DMS153 treated with DMSO at 0.1 percent for 48 hours (cell line): ENCODE measurements at regions not wholly inside any gene's neighbourhood (a gene's known extent, or its start where the extent isn't known, plus 50 kb on each side); places are given as distances from the start of the nearest gene placed in this dataset.
"Not testable (repeated sequence)": the region's sequence is repeated elsewhere in the genome, so short reads cannot be mapped to it uniquely, and the experiment has no call there.

ENCODE experiments used
- DNase-seq: peaks from one replicate; lab custom pipeline; 2025; ENCODE audit not compliant: unreplicated experiment; lab: John Stamatoyannopoulos, UW

DNA sequence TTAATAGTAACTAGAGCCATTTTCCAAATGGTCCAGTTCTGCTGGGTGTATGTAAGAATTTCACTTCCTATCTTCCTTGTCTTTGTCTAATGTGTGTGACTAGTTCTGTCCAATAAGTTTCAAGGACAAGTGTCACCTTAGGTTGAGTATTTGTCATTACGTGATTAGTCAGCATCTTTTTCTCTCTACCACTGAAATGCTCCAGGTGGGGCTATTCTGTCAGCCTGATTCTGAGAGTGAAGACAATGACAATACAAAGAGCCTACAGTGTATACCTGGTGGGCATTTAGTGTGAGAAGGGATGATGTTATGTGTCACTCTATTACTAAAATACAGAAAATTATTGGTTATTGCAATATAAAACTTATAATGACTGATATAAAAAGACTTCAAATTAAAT lies 876.3 kb downstream of the C4orf33 start:
- no peak for DNase-seq

DNA sequence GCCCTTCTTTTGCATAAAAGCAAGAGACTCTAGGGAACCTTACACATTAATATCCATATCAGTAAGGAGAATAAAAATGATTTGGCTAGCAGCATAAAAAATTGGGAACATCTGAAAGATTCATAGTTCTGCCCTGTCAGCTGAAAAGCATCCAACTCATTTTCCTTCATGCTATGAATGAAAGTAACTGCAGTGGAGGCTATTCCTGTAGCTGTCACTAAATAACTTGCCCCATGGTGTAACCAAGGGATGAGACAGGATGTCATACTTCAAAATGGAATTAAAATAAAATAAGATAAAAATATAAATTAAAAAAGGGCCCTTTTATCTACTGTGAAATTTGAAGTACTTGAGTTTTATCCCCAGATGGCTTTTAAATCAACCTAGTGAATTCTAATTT lies 878.8 kb downstream of the C4orf33 start:
- DNase-seq = no peak

DNA sequence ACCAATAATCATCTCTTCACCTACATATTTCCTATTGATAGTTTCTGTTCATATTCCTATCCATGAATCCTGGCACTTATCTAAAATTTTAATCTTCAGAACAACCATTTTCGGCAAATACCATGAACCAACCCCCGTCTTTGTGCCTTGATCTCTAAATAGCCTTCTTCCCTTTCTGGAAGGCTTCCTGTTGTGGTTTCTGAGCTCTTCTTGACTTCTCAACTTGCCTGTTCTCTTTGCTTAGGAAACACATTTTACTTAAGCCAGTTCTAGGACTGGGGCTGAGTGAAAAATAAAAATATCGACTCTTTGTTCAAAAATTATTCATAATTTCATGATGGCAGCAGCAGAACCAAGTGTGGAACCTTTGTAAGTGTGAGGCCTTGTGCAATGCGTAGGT lies 882.4 kb downstream of the C4orf33 start:
- no peak for DNase-seq

DNA sequence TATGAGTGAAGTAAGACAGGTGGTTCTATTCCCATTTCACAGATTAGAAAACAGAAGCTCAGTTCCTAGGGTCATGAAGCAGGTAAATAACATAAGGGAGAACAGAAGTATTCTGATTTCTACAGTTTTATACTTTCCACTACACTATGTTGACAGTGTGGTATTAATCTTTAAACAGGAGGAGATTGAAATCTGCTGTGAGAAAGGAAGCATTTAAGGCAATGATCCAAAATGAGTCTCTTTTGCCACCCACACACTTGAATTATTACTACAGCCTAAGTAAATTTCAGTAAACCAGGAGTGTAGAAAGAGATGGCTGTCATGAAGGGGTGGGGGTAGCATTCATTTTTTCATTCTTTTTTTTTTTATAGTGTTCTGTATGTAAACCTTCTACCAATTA lies 893.0 kb downstream of the C4orf33 start:
- DNase-seq = no peak

DNA sequence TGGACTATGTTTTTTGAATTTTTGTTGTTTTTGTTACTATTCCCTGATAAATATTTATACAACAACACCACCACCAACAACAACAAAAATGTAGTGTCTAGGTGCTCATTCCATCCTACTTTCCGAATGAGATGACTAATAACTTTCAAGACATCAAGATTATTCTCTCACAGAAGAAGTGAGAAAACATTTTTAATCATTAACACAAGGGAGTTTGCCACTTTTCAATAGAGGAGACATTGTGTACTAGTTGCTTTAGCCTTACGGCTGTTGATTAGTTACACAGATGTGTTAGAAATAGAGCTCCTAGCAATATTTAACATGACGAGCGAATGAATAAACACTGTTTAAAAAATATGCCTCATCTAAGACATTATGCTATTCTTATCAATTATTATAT lies 898.8 kb downstream of the C4orf33 start:
- DNase-seq = no peak

DNA sequence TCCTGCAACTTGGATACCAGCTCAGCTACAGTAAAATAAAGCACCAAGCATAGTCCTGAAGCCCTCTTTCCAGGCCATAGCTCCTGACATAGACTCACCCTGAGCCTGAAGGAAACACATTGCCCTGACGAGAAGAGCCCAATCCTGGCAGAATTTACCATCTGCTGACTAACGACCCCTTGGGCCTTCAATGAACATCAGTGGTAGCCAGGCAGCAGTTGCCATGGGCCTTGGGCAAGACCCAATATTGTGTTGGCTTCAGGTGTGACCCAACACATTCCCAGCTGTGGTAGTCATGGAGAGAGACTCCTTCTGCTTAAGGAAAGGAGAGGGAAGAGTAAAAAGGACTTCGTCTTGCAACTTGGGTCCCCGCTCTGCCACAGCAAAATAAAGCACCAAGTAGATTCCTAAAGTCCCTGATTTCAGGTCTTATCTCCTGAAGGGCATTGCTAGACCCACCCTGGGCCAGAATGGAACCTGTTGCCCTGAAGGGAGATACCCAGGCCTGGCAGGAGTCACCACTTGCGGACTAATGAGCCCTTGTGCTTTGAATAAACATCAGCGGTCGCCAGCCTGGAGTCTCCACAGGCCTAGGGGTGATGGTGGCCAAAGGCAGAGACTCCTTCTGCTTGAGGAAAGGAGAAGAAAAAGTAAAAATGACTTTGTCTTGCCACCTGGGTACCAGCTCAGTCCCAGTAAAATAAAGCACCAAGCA lies 902.6 kb downstream of the C4orf33 start:
- no peak for DNase-seq

DNA sequence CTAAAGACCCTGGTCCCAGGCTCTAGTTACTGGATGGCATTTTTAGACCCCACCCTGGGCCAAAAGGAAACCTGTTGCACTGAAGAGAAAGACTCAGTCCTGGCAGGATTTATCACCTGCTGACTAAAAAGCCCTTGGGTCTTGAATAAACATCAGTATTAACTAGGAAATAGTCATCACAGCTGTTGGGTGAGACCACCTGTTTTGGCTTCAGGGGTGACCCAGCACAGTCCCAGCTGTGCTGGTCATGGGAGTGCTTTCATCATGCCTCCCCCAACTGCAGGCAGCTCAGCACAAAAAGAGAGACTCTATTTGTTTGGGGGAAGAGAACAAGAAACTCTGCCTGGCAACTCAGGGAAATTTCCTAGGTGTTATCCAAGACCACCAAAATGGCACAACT lies 903.2 kb downstream of the C4orf33 start:
- no peak for DNase-seq

DNA sequence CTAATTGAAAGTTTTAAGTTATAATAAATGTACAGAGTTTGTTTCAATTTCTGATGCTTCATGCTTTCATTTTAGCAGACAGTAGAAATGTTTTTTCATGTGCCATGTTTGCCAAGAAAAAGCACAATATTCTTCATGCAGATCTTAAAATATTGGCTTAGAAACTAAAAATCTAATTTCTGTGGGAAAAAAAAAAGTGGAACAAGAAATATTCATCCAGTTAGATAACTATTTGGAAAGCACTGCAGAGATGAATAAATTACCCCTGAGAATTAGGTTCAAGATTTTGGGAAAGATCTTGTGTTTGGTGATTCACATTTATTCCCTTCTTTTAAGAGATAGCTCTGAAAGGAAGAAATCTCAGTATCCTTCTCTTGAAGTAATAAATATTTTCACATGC lies 912.5 kb downstream of the C4orf33 start:
- no peak for DNase-seq

DNA sequence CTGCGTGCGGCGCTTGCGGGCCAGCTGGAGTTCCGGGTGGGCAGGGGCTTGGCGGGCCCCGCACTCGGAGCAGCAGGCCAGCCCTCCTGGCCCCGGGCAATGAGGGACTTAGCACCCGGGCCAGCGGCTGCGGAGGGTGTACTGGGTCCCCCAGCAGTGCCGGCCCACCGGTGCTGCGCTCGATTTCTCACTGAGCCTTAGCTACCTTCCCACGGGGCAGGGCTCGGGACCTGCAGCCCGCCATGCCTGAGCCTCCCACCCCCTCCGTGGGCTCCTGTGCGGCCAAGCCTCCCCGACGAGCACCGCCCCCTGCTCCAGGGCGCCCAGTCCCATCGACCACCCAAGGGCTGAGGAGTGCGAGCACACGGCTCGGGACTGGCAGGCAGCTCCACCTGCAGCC lies 916.9 kb downstream of the C4orf33 start:
- DNase-seq = not testable (repeated sequence)

DNA sequence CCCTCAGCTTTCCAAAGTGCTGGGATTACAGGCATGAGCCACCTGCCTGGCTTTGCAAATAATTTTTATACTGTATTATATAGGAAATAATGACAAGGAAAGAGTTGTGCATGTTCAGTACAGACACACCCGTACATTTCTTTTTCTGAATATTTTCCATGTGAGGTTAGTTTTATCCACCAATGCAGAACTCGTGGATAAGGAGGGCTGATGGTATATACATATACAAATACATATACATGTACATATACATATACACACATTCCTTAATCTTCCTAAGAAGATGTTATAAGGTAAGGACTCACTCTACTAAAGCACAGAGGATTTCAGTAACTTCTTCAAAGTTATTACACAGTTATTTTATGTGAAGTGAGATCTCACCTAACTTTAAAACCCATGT lies 925.8 kb downstream of the C4orf33 start:
- DNase-seq = no peak

DNA sequence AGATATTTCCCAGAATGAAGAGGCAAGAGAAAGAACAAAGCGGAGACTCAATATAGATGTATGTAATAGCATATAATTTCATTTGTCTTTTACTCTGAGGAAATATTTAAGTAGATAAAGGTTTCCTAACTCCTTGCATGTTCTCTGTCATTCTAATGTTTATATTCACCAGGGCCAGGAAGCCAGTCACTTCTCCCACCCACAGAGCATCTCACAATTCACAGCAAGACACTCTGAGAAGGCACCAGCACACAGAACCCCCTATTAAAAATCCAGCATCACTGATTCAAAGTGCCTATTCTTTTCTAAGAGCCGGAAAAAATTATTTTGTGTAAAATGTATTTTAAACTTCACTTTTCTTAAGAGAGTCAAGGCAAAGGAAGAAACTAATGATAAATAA lies 927.1 kb downstream of the C4orf33 start:
- no peak for DNase-seq

DNA sequence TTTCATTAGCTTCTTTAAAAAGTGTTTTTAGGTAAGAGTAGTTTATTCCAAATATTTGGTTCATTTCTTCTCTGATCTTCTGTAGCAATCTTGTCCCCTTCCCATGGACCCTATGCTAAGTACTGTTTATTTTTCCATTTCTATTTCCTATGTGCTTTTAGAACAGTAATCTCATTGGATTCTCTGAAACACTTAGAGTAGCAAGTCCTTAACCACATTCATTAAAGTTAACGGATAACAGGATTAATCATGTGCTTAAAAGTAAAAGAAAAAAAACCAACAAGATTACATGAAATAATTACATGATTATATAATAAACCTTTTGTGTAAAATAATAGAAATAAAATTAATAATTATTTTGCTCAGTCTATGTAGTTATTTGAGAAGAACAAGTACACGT lies 929.7 kb downstream of the C4orf33 start:
- DNase-seq = no peak

DNA sequence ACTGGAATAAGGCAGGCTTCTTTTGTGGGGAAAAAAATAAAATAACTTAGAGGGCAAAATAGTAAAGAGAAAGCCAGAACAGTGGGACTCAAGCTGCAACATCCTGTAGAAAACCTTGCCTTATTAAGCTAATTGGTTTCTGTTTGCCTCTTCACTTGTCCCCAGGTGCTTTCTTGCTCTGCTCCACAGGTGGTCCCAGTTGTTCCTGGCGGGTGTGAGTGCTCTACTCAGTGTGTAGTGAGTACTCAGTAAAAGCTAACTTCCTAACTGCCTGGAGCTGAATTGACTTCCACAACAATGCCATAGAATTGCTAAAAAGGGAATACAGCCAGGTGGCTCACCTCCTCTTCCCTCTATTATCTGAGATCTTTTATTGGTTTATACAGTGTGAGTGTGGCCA lies 930.2 kb downstream of the C4orf33 start:
- peak; percentile 97 for DNase-seq

DNA sequence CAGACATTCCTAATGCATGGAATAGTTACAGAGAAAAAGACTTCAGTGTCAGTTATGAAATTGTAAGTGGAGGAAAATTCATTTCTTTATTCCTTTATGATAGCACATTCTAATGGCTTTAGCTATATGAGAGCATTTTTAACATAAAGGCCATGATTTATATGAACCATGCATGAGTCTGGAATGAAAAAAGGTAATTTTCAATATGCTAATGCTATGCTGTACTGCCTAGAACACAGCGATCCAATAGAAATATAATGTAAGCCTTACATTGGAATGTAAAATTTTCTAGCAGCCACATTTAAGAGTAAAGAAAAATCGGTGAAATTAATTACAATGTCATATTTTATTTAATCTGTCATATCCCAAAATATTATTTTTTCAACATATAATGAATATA lies 932.0 kb downstream of the C4orf33 start:
- DNase-seq = no peak

DNA sequence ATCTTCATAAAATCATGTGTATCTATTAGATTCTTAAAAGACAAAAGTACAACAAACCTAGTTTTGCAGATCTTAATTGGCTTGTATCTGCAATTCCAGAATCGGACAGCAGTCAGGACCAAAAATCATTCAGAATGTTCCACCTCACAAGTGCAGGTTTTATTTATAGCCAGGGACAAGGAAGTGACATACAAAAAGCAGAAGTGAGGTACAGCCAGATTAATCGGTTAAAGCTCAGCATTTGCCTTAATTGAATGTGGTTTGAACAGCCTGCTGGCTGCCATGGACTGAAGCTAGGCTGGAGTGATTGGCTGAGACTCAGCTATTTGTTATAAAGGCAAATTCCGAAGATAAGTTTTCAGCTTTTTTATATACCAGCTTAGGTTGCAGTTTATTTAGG lies 932.6 kb downstream of the C4orf33 start:
- peak; percentile 38 for DNase-seq

DNA sequence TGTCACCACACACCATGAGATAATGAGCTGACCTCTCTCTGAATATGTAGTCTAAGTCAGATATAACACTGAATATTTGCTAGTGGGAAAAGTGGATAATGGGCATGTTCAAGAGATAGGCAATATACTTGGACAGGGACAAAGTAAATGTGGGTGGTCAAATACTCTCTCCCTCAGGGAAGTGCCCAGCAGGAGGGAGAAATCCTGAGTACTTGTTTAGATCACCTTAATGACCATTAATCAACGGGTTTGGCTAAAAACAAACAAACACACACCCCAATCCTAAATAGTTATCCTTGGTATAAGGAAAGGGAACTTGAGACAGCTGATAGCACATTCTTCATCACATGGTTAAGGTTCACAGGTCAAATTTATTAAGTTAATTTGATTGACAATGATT lies 933.5 kb downstream of the C4orf33 start:
- DNase-seq = no peak

DNA sequence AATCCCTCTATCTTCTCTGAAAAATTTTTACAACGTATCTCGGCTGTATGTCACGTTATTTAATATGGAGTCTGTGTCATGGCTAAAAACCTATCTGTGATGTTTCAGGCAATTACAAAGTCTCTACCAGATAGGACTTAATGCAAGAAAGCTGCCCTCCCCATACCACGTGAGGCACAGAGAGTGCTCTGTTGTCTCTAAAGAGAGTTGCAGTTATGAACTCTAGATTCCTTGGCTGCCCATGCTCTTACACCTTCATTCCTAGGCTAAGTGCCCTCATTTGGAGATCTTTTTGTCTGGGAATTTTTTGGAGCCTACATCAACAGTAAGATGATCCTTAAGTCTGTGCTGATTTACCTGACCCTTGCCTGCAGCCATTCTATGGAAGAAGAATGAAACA lies 935.9 kb downstream of the C4orf33 start:
- DNase-seq = no peak

DNA sequence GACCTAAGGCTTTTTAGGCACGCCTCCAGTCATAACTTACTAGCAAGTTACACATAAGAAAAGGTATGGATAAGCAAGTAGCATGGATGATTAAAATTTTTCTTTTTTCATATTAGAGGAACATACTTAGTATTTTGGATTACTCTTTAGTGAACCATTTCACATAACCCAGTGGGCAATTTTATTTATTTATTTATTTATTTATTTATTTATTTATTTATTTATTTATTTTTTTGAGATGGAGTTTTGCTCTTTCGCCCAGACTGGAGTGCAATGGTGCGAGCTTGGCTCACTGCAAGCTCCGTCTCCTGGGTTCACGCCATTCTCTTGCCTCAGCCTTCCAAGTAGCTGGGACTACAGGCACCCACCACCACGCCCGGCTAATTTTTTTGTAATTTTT lies 937.7 kb downstream of the C4orf33 start:
- DNase-seq = not testable (repeated sequence)

DNA sequence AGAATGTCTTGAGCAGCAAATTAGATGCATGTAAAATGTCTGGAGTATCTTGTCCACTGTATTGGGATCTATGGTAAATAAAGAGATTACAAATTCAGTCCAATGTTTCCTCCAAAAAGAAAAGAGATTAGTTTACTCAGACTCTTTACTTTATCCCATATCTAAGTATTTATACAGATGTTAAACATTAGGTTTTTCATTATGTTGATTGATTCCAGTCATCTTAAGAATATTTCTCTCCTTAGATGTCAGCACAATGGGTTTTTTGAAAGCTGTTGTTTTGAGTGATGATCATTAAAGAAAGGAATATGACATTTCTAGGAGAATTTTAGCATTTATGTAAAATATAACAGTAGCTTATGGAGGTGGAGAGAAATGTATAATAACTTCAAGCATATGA lies 938.9 kb downstream of the C4orf33 start:
- no peak for DNase-seq

DNA sequence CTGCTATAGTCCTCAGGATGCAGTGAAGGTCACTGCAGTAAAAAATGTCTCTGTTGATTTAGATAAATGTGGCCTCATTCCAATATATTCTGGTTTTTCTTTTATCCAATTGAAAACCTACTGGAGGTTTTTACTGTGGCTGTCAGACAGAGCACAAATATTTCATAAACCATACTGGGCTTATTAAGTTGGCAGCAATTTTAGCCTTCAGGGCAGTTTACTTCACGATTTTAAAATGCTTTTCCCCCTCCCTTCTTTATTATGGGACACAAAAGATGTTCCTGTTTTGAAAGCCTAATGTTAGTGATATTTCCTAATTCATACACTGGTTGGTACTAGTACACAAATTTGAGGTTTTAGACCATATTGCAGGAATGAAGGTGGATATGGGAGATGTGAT lies 939.4 kb downstream of the C4orf33 start:
- DNase-seq = no peak

DNA sequence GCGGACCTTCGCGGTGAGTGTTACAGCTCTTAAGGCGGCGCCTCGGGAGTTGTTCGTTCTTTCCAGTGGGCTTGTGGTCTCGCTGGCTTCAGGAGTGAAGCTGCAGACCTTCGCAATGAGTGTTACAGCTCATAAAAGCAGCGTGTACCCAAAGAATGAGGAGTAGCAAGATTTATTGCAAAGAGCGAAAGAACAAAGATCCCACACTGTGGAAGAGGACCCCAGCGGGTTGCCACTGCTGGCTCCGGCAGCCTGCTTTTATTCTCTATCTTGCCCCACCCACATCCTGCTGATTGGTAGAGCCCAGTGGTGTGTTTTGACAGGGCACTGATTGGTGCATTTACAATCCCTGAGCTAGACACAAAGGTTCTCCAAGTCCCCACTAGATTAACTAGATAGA lies 941.9 kb downstream of the C4orf33 start:
- not testable (repeated sequence) for DNase-seq

DNA sequence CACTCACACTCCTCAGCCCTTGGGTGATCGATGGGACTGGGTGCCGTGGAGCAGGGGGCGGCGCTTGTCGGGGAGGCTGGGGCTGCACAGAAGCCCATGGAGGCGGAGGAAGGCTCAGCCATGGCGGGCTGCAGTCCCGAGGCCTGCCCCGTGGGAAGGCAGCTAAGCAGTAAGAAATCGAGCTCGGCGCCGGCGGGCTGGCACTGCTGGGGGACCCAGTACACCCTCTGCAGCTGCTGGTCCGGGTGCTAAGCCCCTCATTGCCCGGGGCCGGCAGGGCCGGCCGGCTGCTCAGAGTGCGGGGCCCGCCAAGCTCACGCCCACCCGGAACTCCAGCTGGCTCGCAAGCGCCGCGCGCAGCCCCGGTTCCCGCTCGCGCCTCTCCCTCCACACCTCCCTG lies 942.6 kb downstream of the C4orf33 start:
- not testable (repeated sequence) for DNase-seq

DNA sequence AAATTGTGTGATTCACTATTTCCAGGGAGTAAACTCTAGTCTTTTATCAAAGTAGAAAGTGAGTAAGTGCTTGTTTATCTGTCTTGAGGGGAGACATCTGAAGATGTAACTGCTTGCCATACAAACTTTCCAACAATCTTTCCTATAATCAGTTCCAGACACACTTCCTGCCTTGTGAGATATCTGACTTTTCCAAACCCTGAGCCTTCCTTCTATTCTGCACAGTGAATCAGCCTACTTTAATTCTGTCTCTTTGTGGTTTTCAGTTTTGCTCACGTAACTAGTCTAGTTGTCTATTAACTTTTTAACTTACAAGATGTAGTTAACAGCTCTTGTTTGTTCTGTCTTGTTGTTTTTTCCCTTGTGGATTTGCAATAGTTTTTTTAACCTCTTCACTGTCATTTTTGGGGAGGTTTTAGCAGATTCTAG lies 947.8 kb downstream of the C4orf33 start:
- no peak for DNase-seq
